Adrenal gland (tissue), 5 donors: ENCODE measurements at regions not wholly inside any gene's neighbourhood (a gene's known extent, or its start where the extent isn't known, plus 50 kb on each side); places are given as distances from the start of the nearest gene placed in this dataset.

ENCODE experiments used
- POLR2A ChIP-seq, 2 donors: fragments of 450-650 bp; IDR thresholded peaks; one replicate each; pipeline ENCODE4 v1.6.1; 2017; ENCODE audit warnings: antibody characterized with exemption in 2 of 2, mild to moderate bottlenecking in 2 of 2, moderate library complexity in 1 of 2
- TF ChIP-seq, protein P1 (sequence below), 6 experiments: fragments of 450-650 bp in 4 of 6; fragments of 200-600 bp in 2 of 6; sonication (generic) in 1 of 6; IDR thresholded peaks; 1 replicate in 5 of 6; 2 replicates in 1 of 6; pipeline versions ENCODE4 v1.5.1 to v1.8.0; 2016 to 2021; ENCODE audit warnings: antibody characterized with exemption in 6 of 6, mild to moderate bottlenecking in 2 of 6, moderate library complexity in 1 of 6
- donor health status: DM: no; HTN: no; CAD: no.

DNA sequence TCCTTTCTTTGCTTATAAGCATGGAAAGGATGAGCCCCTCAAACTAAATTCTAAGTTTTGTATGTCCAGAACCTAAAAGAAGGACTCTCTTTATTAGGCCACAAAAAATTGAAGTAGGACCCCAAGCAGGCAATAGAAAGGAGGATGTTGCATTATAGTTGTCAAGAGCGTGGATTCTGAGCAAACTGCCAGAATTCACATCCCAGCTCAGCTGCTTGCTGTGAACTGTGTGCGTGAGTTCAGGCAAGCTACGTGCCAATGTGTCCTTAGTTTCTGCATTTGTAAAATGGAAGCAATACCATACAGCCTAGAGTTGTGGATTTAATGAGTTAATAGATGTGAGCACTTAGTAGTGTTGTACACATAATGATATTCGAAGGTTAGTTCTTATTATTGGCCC lies 70.6 kb upstream of the SLC44A1 start:
- TF ChIP-seq, protein P1, sequence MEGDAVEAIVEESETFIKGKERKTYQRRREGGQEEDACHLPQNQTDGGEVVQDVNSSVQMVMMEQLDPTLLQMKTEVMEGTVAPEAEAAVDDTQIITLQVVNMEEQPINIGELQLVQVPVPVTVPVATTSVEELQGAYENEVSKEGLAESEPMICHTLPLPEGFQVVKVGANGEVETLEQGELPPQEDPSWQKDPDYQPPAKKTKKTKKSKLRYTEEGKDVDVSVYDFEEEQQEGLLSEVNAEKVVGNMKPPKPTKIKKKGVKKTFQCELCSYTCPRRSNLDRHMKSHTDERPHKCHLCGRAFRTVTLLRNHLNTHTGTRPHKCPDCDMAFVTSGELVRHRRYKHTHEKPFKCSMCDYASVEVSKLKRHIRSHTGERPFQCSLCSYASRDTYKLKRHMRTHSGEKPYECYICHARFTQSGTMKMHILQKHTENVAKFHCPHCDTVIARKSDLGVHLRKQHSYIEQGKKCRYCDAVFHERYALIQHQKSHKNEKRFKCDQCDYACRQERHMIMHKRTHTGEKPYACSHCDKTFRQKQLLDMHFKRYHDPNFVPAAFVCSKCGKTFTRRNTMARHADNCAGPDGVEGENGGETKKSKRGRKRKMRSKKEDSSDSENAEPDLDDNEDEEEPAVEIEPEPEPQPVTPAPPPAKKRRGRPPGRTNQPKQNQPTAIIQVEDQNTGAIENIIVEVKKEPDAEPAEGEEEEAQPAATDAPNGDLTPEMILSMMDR (IDR thresholded peaks at IDR 0.05), result no peak
- TF ChIP-seq POLR2A (IDR thresholded peaks at IDR 0.05), result no peak
